ENCODE measurements at regions not wholly inside any gene's neighbourhood (a gene's known extent, or its start where the extent isn't known, plus 50 kb on each side); places are given as distances from the start of the nearest gene placed in this dataset.

DNA sequence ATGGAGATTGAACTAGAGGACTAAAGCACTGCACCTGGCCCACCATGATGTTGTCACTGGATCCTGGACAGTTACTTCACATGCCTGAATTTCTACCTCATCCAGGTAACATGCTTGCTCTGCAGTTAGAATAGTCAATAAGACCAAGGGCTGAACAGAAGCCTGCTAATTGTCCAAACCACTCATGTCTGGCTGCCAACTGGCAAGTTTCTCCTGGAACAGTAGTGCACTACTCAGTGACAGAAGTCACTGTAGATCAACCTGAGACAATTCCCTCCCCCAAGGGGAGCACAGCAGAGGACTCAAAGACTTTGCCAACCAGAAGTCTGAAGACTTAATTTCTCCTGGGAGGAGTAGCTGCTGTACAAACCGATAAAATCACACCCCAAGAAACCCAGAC lies 454.6 kb upstream of the MARCKS start:
- no peak for DNase-seq (ENCODE audit: extremely low spot score, unreplicated experiment)
- Mint-ChIP-seq H3K9me3 (ENCODE audit: unreplicated experiment) (peaks cover 10% of the 10 kb centered on the region), H3K27me3 (ENCODE audit: unreplicated experiment) (no peaks in the 10 kb centered on the region), H3K36me3 (ENCODE audit: unreplicated experiment) (peaks cover 6% of the 10 kb centered on the region), H3K4me1 (ENCODE audit: unreplicated experiment) (peaks cover 47% of the 10 kb centered on the region), H3K4me3 (ENCODE audit: unreplicated experiment) (no peak overlapping the region), H3K27ac (ENCODE audit: unreplicated experiment) (peak overlapping the region; percentile 75)
- TF ChIP-seq, protein P1, sequence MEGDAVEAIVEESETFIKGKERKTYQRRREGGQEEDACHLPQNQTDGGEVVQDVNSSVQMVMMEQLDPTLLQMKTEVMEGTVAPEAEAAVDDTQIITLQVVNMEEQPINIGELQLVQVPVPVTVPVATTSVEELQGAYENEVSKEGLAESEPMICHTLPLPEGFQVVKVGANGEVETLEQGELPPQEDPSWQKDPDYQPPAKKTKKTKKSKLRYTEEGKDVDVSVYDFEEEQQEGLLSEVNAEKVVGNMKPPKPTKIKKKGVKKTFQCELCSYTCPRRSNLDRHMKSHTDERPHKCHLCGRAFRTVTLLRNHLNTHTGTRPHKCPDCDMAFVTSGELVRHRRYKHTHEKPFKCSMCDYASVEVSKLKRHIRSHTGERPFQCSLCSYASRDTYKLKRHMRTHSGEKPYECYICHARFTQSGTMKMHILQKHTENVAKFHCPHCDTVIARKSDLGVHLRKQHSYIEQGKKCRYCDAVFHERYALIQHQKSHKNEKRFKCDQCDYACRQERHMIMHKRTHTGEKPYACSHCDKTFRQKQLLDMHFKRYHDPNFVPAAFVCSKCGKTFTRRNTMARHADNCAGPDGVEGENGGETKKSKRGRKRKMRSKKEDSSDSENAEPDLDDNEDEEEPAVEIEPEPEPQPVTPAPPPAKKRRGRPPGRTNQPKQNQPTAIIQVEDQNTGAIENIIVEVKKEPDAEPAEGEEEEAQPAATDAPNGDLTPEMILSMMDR (IDR thresholded peaks at IDR 0.05) = no peak

DNA sequence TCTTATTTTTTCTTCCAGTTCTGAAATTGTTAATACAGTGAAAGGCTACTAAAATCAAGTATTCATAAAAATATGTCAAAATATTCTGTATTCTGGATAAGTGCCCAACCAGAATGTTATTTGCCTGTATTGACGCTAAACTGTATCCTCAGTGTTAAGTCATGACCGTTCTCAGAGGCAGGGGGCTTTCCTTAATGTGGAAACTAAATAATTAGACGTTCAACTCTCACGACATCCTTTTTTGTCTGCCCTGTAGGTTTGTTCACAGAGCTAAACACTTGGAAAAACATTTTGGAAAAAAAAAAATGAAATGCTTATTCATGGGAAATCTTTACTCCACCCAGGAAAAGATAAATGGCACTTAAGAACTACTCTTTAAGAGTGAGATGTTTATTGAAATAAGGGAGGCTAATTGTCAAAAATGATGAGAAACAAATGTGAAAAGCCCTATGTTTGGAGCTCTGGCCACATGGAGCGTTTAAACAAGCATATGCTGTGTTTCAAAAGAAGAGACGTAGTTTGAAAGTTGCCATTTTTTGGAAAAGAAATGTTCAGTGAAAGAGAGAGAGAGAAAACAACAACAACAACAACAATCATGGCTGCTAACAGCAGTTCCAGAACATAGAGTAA lies 453.1 kb upstream of the MARCKS start:
- no peak for DNase-seq (ENCODE audit: extremely low spot score, unreplicated experiment)
- Mint-ChIP-seq H3K4me3 (ENCODE audit: unreplicated experiment) (no peak overlapping the region), H3K36me3 (ENCODE audit: unreplicated experiment) (peaks cover 8% of the 10 kb centered on the region), H3K9me3 (ENCODE audit: unreplicated experiment) (peaks cover 6% of the 10 kb centered on the region), H3K27me3 (ENCODE audit: unreplicated experiment) (no peaks in the 10 kb centered on the region), H3K27ac (ENCODE audit: unreplicated experiment) (peak overlapping the region; percentile 87), H3K4me1 (ENCODE audit: unreplicated experiment) (peaks cover 41% of the 10 kb centered on the region)
- TF ChIP-seq, protein P1 (IDR thresholded peaks at IDR 0.05) = no peak

DNA sequence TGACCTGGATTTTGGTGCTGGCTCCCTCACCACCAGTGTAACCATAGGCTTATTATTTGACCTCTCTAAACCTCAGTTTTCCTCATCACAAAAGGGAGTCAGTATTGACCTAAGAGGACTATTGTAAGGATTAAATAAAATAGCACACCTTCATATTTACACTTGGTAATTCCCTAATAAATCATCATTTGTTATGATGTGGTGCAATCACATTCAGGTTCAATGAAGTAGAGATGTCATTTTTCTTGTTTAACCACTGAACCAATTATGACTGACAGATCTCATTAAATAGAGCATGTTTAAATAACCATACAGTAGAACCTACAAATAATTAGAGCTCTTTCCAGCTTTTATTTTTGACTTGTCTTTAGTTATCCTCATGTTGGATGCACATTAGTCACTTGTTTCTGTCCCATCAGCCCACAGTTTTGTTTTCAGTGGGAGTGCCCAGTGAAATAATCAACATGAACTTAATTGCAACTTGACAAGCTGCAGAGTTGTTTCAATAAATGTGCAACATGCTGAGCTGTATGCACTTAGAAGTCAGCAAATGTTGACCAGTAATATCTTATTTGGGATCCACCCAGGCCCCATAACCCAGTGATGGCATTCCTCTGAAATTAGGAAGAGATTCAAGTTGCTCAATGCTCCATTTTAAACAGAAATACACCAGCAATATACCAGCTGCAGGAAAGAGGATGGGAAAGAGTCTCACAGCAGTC lies 451.7 kb upstream of the MARCKS start:
- Mint-ChIP-seq H3K27ac (ENCODE audit: unreplicated experiment) (peak overlapping the region; percentile 87), H3K9me3 (ENCODE audit: unreplicated experiment) (peaks cover 3% of the 10 kb centered on the region), H3K27me3 (ENCODE audit: unreplicated experiment) (no peaks in the 10 kb centered on the region), H3K4me1 (ENCODE audit: unreplicated experiment) (peaks cover 51% of the 10 kb centered on the region), H3K4me3 (ENCODE audit: unreplicated experiment) (no peak overlapping the region), H3K36me3 (ENCODE audit: unreplicated experiment) (peaks cover 2% of the 10 kb centered on the region)
- DNase-seq (ENCODE audit: extremely low spot score, unreplicated experiment) = no peak
- TF ChIP-seq, protein P1 (IDR thresholded peaks at IDR 0.05) = no peak

DNA sequence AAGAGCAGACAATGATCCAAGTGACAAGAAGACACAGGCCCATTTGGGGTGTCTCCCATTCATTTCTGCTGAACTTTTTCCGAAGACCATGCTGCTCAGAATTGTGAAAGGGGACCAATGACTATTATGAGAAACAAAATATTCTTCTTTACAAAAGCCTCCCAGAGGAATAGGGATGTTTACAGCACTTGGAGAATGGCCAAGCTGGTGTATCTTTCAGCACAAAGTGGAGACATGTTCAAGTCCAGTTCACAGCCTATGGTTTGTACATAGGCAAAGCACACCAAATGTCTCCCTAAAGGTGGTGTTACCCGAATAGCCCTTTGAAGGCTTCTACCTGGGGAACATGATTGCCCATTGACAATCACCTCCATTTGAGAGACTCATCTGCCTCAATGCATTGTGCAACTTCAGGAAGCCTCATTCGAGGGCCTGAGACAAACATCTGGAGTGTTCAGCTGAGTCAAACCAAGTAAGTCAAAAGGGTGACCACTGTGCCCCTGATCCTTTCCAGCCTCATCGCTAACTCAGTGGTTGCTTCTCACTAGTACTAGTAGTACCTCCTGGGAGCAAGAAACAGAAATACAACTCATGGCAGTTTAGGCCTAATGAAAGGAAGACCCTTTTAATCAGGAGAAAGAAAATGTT lies 451.0 kb upstream of the MARCKS start:
- Mint-ChIP-seq H3K36me3 (ENCODE audit: unreplicated experiment) (peaks cover 2% of the 10 kb centered on the region), H3K27ac (ENCODE audit: unreplicated experiment) (peak overlapping the region; percentile 87), H3K4me1 (ENCODE audit: unreplicated experiment) (peaks cover 54% of the 10 kb centered on the region), H3K27me3 (ENCODE audit: unreplicated experiment) (no peaks in the 10 kb centered on the region), H3K4me3 (ENCODE audit: unreplicated experiment) (no peak overlapping the region), H3K9me3 (ENCODE audit: unreplicated experiment) (peaks cover 3% of the 10 kb centered on the region)
- TF ChIP-seq, protein P1 (IDR thresholded peaks at IDR 0.05) = no peak
- no peak for DNase-seq (ENCODE audit: extremely low spot score, unreplicated experiment)

DNA sequence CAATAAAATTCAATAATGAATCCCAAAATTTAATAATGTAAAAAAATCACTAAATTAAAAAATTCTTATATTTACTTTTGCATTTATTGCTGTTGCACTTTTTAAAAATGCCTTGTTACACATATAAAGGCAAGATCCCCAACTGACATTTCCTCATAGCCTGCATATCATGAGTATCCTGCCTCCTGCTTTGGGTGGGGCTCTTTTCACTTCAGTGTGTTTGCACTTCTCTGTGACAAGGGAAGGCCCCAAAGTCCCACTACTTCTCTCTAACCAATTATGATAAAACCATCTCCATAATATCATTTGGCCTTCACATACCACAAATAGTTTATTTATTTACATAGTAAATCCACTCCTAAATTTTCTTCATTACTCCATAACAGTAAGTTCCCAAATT lies 446.1 kb upstream of the MARCKS start:
- H3K4me1 Mint-ChIP-seq (ENCODE audit: unreplicated experiment) = peaks cover 52% of the 10 kb centered on the region
- peaks cover 4% of the 10 kb centered on the region for H3K9me3 Mint-ChIP-seq (ENCODE audit: unreplicated experiment)
- no peak for DNase-seq (ENCODE audit: extremely low spot score, unreplicated experiment)
- TF ChIP-seq, protein P1 (IDR thresholded peaks at IDR 0.05) = no peak
- peaks cover 5% of the 10 kb centered on the region for H3K36me3 Mint-ChIP-seq (ENCODE audit: unreplicated experiment)
- no peaks in the 10 kb centered on the region for H3K27me3 Mint-ChIP-seq (ENCODE audit: unreplicated experiment)
- H3K4me3 Mint-ChIP-seq (ENCODE audit: unreplicated experiment) = no peak overlapping the region
- peak overlapping the region; percentile 75 for H3K27ac Mint-ChIP-seq (ENCODE audit: unreplicated experiment)

Data from osteocyte (in vitro differentiated cells).